ENCODE measurements at regions not wholly inside any gene's neighbourhood (a gene's known extent, or its start where the extent isn't known, plus 50 kb on each side); places are given as distances from the start of the nearest gene placed in this dataset.
"Not testable (repeated sequence)": the region's sequence is repeated elsewhere in the genome, so short reads cannot be mapped to it uniquely, and the experiment has no call there.

DNA sequence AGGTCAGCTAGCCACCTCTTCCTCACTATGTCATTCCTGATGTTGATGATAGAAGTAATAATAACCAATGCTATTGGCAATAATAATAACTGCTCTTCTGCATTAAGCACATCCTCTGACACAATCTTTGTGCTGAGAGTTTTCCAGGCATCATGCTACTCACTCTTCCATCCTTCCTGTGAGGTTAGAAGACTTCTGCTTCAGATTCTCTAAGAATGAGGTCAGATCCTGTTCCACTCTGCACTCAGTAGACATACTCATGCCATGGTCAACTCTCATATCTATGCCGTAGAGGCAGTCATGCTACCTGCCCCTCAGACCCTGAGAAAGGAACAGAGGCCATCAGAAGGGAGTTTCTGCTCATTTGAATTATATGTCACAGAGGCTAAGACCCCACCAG is 98.1 kb upstream of the TOP1 start:
- DNase-seq (ENCODE audit: low spot score), result no peak

DNA sequence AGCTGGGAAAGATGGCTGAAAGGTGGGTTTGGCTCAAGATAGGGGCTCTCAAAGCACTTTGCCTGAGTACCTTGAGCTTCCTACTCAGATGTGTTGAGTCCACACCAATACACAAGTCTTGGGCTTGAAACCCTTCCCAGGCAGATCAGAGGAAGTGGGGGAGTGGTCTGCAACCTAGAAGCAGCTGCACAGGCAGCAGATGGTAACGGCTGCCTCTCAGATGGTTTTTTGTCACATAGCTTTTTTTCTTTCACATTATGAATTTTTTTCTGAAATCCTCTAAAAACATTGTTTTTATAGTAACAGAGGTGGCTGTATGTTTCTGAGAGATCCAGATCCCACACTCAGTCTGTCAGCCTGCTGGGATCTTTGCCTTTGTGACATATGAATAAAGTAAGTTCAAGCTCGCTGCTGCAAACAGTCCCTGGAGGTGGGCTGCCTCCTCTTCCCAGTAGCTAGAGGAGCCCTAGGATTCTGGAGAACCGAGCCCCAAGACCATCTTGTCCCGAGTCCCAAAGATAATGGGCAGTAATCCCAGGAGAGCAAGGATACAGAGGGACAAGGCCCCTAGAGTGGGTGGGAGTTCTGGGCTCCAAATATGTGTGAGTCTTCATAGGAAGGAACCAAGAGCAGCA is 97.1 kb upstream of the TOP1 start:
- no peak for DNase-seq (ENCODE audit: low spot score)

DNA sequence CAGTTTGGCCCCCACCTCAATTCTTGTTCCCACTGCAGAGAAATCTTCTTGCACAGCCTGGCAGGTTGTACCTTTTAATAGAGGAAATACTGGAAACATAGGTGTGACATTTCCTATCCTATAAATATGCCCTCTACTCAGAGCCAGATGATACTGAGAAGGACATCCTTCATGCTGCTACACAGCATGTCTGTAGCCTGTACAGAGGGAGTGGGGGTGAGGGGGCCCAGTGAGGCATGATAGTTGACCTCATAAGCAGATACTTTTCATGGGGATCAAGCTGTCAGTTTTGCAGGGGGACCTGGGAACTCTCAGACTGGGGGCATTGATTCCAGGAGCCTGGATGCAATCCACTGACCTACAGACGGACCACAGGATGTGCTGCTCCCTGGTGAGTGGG is 96.2 kb upstream of the TOP1 start:
- DNase-seq (ENCODE audit: low spot score), result no peak

DNA sequence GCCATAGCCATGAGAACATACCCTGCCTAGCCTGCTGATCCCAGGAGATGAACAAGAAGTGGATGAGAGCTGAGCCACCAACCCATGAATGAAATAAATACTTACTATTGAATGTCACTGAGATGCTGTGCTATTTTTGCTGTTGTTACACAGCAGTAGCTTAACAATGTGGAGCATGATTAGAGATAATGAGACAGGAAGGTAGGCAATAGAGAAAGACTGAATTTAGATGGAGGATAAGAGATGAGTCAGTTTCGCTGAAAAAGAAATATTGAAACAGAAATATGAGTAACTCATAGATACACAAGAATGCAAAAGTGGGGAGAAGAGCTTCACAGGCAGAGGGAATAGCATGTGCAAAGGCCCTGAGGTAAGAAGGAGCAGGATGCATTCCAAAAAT is 94.9 kb upstream of the TOP1 start:
- DNase-seq (ENCODE audit: low spot score), result no peak

DNA sequence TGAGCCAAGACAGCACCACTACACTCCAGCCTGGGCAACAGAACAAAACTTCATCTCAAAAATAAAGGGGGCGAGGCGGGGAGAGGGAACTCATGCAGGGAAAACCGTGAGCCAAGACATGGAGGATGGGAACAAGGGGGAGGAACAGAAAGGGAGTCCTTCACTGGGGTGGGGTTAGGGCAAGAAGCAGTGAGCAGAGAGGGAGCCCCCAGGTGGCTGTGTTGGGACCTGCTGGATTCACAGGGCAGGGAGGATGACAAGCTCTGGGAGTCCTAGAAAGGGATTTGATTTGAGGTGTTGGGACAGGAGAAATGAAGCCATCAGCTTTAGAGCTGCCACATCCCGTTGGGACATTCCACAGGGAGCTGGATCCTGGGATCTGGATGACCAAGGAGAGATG is 90.6 kb upstream of the TOP1 start:
- peak; percentile 34 for DNase-seq (ENCODE audit: low spot score)

DNA sequence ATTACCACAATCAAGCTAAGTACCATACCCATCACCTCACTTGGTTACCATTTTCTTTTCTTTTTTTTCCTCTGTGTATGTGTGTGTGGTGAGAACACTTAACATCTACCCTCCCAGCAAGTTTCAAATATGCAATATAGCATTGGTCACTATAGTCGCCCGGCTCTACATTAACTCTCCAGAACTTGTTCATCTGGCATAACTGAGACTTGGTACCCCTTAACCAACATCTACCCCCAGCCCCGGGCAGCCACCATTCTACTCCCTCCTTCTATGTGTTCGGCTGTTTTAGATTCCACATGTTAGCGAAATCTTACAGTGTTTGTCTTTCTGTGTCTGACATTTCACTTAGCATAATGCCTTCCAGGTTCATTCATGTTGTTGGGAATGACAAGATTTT is 89.0 kb upstream of the TOP1 start:
- DNase-seq (ENCODE audit: low spot score), result no peak

DNA sequence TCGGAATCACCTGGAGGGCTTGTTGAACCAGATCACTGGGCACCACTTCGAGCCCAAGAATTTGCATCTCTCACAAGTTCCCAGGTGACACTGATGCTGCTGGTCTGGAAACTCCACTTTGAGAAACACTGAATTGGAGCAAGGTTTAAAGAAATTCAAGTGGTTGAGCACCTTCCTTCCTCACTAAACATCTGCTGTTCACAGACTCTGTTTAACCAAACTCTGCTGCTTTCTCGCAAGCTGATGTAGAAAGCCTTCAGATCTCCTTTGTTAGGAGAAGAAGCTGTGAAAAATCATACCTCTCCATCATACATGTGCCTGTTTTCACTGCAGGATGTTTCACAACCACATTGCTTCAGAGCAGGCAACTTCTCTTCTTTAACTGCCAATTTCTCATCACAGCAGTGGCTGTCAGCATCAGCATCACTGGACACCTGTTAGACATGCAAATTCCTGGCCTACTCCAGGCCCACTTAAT is 87.5 kb upstream of the TOP1 start:
- no peak for DNase-seq (ENCODE audit: low spot score)

DNA sequence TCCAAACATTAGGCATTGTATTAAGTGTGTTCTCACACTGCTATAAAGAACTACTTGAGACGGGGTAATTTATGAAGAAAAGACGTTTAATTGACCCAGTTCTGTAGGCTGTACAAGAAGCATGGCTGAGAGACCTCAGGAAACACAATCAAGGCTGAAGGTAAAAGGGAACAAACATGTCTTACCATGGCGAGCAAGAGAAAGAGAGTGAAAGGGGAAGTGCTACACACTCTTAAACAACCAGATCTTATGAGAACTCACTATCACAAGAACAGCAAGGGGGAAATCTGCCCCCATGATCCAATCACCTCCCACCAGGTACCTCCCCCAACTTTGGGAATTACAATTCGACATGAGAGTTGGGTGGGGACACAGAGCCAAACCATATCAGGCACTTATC is 86.6 kb upstream of the TOP1 start:
- no peak for DNase-seq (ENCODE audit: low spot score)

DNA sequence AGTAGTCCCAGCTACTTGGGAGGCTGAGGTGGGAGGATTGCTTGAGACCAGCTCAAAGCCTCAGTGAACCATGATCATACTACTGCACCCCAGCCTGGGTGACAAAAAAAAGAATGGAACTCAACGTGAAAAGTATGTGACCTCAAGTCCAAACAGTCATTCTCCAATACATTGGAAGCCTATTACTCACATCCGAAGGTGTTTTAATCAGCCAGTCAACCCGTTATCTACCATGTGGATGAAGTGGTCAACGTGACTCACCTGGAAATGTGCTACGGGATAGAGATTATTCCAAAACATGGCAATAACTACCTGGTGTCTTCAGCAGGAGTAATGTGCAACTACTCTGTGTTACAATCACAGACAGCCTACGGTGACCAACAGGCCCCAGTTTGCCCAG is 85.8 kb upstream of the TOP1 start:
- DNase-seq (ENCODE audit: low spot score), result no peak

DNA sequence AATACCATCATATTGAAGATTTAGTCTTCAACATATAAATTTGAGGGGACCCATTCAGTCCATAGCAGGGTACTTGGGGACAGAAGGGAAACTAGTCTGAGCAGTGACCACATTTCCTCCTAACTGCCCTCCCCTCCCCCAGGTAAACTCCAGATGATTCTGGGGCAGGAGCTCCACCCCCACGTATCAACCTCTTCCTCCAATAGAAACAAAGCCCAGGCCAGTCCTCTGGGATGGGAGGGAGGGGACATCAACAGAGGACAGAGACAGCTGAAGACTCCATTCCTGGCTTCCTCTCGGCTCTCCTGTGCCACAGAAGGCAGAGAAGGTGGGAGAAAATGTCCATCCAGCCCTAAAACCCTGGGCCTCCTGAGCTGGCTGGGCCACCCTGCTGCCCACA is 85.0 kb upstream of the TOP1 start:
- DNase-seq (ENCODE audit: low spot score), result no peak

DNA sequence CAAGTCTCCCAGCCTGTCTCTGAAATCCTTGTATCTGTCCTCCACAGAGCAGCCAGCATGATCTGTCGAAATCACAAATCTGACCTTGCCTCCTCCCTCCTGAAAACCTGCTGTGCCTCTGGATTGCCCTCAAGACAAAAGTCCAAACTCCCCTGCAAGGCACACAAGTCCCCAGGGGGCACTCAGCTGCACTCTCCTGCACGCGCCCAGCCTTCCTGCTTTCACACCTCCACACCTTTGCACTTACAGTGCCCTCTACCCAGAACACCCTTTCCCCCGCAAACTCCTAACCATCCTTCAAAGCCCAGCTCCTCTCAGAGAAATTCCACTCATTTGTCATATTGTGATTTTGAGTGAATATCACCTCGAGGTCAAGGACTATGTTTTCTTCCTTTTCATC is 83.4 kb upstream of the TOP1 start:
- no peak for DNase-seq (ENCODE audit: low spot score)

DNA sequence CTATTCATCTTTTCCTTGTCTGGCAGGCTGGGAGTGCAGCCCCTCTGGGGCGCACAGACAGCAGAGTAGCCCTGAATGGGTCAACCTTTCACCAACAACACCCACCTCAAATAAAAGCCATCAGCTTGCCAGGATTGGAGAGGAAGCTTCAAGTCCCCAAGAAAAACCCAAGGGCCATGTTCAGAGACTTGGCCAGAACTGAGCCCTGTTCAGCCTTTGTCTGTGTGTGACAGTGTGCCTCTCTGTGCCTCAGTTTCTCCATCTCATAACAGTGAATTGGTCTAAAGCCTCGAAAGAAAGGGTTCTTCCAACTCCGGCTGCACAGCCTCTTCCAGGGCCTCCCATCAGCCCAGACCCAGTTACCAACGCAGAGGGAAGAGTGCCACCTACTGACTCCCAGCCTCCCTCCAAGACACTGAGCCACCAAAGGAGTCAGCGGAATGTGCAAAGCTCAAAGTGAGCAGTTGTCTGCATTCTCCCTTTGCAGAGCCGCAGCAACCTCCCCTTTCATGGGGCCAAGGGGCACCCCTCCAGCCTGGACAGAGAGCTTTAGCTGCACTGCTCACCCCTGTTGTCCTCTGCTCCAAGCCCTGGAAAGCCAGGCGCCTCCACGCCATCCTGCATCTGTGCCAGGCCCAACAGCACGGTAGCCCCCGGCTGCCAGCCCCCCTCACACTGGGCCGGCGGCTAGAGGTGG is 82.7 kb upstream of the TOP1 start:
- peak; percentile 71 for DNase-seq (ENCODE audit: low spot score)

DNA sequence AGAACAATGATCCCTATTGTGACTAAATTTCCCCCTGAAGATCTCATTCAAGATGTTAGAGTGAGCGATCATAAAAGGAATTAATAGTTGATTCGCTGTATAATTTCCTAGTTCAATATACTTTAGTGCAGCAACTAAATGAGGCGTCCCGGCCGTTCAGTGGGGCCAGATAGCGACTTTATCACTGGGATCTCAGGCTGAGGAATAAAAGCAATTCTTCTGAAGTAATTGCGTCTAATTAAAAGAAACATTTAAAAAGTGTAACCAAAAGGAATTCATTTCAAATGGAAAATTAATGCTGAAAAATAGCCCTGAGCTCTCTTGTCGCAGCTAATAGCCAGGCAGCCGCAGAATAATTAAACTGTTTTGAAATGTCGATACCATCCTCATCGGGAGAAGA is 82.2 kb upstream of the TOP1 start:
- no peak for DNase-seq (ENCODE audit: low spot score)

DNA sequence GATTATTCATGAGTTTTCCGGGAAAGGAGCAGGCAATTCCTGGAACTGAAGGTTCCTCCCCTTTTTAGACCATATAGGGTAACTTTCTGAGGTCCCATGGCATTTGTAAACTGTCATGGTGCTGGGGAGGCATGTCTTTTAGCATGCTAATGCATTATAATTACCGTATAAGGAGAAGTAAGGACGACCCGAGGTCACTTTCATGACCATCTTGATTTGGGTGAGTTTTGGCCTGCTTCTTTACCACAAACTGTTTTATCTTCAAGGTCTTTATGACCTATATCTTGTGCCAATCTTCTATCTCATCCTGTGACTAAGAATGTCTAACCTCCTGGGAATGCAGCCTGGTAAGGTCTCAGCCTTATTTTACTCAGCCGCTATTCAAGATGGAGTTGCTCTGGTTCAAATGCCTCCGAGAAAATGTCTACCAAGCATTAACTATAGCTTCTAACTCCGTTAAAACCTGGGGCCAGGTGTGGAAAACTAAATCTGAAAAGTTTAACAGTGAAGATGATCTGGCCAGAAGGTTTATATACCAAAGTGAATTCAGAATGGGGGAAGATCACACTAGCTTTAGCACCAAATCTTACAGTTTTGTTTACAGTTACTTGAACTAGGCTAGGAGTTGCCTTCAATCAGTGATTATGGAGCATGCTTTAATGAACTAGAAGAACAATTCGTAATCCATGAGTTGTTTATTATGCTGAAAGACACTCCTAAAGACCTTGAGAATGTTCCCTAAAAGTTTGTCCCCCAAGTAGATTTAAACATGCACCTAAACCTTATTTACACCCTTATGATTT is 80.0 kb upstream of the TOP1 start:
- DNase-seq (ENCODE audit: low spot score), result no peak

DNA sequence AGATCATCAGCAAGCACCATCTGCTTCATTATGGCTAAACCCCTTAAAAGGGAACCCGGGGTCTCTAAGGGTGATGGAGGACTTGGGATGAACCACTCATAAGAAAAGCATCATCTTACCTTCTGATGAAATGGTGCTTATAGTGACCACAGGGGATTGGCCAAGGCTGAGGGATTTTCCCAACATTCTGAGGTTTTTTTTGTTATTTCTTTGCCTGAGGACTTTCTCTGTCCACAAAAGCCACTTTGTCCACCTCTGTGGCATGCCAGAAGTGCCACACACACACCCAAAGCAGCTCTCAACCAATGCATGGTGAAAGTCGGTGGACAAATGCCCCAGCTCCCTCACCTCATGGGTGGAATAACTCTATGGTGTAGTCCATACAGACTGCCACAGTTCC is 79.3 kb upstream of the TOP1 start:
- no peak for DNase-seq (ENCODE audit: low spot score)

DNA sequence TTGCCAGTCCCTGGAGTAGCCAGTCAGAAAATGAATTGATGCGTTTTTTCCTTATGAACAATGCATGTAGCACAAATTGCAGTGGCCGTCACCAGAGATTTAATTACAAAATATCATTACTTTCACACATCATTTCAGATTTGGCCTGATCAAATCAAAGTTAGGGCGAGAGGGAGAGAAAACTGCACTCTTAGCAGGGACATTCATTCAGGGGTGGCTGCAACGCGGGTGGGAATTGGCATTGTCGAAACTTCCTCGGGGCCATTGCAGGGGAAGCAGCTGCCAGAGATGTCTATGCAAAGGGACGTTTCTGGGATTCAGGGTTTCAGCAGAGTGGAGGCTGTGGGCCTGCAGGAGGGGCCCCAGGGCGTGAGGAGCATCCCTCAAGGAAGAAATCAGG is 76.5 kb upstream of the TOP1 start:
- DNase-seq (ENCODE audit: low spot score), result no peak

DNA sequence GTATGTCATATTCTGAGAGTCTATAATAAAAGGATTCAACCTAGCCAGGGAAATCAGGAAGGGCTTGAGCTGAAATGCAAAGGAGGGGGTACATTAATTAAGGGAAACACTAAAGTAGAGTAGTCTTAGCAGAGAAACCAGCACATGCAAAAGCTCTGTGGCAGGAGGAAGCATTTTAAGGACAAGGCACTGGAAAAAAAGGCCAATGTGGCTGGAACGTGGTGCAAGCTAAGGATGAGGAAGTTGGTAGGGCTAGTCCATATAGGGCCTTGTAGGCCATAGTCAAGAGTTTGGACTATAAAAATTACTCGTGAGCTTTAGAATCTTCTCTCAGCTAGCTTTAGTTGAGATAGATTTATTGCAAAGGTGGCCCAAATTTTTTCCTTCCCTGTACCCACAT is 75.2 kb upstream of the TOP1 start:
- DNase-seq (ENCODE audit: low spot score), result no peak

DNA sequence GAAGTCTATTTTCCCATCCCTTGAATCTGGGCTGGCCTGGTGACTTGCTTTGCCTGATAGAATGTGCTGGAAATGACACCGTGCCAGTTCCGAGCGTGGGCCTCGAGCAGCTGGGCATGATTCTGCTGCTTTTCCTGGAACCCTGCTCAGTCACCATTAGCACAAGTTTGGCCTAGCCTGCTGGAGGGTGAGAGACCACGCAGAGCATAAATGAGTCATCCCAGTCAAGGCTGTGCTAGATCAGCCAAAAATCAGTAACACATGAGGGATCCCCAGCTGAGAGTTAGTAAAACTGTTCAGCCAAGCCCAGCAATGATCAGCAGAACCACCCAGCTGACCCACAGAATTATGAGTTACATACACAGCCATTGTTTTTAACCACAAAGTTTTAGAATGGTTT is 74.8 kb upstream of the TOP1 start:
- no peak for DNase-seq (ENCODE audit: low spot score)

DNA sequence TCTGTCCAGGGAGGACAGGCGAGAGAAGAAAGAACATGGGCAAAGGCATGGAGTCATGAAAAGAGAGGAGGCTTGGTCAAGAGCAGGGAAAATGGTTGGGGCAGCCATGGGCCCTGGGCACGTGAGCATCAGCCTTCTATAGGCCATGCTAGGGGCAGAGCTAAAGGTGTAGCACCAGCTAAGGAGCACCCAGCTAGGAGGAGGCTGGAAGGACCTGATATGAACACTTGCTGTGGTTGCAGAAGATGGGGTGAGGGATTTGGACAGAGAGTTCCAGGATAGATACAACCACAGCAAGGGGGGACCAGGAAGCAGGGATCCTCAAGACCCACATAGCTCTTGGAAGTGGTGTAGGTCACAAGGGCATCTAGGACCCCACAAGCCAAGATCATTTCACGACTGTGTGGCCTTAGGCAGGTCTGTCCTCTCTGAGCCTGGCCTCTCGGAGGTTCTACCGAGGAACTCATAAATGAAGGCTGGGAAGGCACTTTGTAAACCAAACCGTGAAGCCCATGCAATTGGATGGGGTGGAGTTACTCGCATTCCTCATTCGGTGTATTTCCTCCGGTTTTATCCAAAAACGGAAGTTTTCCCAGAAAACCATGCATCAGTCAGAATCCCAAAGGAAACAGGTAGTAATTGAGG is 74.0 kb upstream of the TOP1 start:
- no peak for DNase-seq (ENCODE audit: low spot score)

DNA sequence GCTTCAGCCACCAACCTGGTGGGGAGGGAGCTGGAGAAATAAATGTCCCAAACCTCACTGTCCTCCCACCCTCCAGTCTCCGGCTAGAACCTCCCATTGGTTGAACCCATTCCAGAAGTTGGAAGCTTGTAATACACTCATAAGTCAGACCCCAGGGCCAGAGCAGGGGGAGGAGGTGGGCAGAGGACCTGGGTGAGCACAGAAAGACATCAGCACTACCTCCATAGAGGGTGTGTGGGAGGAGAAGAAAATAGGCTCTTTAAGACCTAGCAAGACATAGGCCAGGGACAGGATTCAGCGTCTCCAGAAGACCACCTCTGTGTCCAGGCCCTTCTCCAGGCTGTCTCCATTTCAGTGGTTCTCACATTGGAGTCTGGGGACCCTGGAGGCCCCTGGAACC is 73.3 kb upstream of the TOP1 start:
- no peak for DNase-seq (ENCODE audit: low spot score)

DNA sequence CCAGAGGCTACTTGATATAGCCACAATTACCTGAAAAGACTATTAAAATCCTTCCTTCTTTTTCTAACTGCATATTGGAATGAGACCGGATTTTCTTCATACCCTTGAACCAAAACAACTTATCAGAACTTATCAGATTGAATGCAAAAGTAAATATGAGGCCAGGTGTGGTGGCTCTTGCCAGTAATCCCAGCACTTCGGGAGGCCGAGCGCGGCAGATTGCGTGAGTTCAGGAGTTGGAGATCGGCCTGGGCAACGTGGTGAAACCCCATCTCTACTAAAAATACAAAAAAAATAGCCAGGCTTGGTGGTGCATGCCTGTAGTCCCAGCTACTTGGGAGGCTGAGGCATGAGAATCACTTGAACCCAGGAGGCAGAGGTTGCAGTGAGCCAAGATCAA is 72.8 kb upstream of the TOP1 start:
- not testable (repeated sequence) for DNase-seq (ENCODE audit: low spot score)

DNA sequence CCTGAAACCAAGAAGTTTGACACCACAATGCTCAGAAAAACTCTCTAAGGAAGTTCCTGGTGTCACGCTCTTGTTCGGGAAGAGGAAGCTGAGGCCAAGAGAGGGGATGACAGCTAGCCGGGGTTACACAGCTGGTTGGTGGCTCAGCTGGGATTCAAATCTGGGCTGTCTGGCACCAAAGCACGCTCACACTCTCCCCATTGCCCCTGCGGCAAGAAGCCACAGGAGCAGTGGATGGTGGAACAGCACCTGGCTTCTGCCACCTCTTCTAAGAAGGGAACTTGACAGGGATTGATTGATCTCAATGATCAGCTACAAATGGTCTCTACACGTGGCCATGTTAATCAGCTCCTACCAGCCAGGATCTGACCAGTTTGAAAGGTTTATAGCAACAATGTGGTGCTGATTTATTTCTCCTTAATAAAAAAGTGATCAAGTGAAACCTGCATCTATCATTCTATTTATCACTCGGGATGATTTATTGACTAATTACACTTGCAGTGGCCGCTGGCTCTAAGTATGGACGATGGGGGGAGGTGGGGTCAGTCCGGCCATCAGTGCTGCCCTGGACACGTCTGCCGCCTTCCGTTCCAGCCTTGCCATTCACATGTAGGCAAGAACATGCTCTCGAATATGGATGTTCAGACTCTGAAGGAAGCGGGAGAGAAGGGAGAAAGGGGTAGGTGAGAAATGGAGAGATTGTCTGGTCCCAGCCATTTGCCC is 71.9 kb upstream of the TOP1 start:
- no peak for DNase-seq (ENCODE audit: low spot score)
